NCI-H1436 (cell line): ENCODE measurements at regions not wholly inside any gene's neighbourhood (a gene's known extent, or its start where the extent isn't known, plus 50 kb on each side); places are given as distances from the start of the nearest gene placed in this dataset.

ENCODE experiments used
- DNase-seq: peaks from one replicate; lab custom pipeline; 2025; lab: John Stamatoyannopoulos, UW

- DNase-seq, result no peak
Observed at GRCh38 chr11:70824605-70825245, 426.4 kb downstream of the CTTN start.

GRCh38 chr11:70825893-70826540 lies 426.4 kb downstream of the SHANK2 start:
- DNase-seq, result no peak

GRCh38 chr11:70826541-70827335 lies 425.6 kb downstream of the SHANK2 start:
- peak; percentile 63 for DNase-seq

GRCh38 chr11:70828593-70829082 lies 423.7 kb downstream of the SHANK2 start:
- DNase-seq, result no peak

GRCh38 chr11:70829134-70829885 lies 423.1 kb downstream of the SHANK2 start:
- no peak for DNase-seq

- DNase-seq, result no peak
Observed at GRCh38 chr11:70829886-70830272, 422.5 kb downstream of the SHANK2 start.

- no peak for DNase-seq
Observed at GRCh38 chr11:70833011-70833410, 419.4 kb downstream of the SHANK2 start.

- DNase-seq, result no peak
Observed at GRCh38 chr11:70833554-70833953, 418.8 kb downstream of the SHANK2 start.

GRCh38 chr11:70834277-70834940 lies 418.0 kb downstream of the SHANK2 start:
- DNase-seq, result peak; percentile 5

- DNase-seq, result no peak
Observed at GRCh38 chr11:70834984-70835560, 417.3 kb downstream of the SHANK2 start.

GRCh38 chr11:70836071-70836470 lies 416.3 kb downstream of the SHANK2 start:
- no peak for DNase-seq

GRCh38 chr11:70838198-70838597 lies 414.2 kb downstream of the SHANK2 start:
- DNase-seq, result no peak

- DNase-seq, result no peak
Observed at GRCh38 chr11:70839851-70840250, 412.5 kb downstream of the SHANK2 start.

GRCh38 chr11:70841264-70841663 lies 411.1 kb downstream of the SHANK2 start:
- DNase-seq, result no peak

GRCh38 chr11:70842256-70842655 lies 410.1 kb downstream of the SHANK2 start:
- no peak for DNase-seq

- no peak for DNase-seq
Observed at GRCh38 chr11:70842701-70843100, 409.7 kb downstream of the SHANK2 start.

- no peak for DNase-seq
Observed at GRCh38 chr11:70843906-70844305, 408.5 kb downstream of the SHANK2 start.

GRCh38 chr11:70844387-70844786 lies 408.0 kb downstream of the SHANK2 start:
- no peak for DNase-seq

- no peak for DNase-seq
Observed at GRCh38 chr11:70845591-70846041, 406.8 kb downstream of the SHANK2 start.

GRCh38 chr11:70846781-70847655 lies 405.4 kb downstream of the SHANK2 start:
- no peak for DNase-seq
